NCI-H446 treated with DMSO at 0.1 percent for 48 hours (cell line): ENCODE measurements at regions not wholly inside any gene's neighbourhood (a gene's known extent, or its start where the extent isn't known, plus 50 kb on each side); places are given as distances from the start of the nearest gene placed in this dataset.

ENCODE experiments used
- DNase-seq: peaks from one replicate; lab custom pipeline; 2025; lab: John Stamatoyannopoulos, UW

- no peak for DNase-seq
Observed at GRCh38 chr9:135009051-135009560, 78.4 kb upstream of the OLFM1 start.

- DNase-seq = no peak
Observed at GRCh38 chr9:135009794-135010585, 77.5 kb upstream of the OLFM1 start.

- no peak for DNase-seq
Observed at GRCh38 chr9:135010586-135010860, 76.9 kb upstream of the OLFM1 start.

GRCh38 chr9:135010921-135011320, 76.5 kb upstream of the OLFM1 start:
- DNase-seq = no peak

GRCh38 chr9:135012166-135012565, 75.3 kb upstream of the OLFM1 start:
- DNase-seq = no peak

GRCh38 chr9:135014311-135015010, 73.0 kb upstream of the OLFM1 start:
- DNase-seq = no peak

- DNase-seq = no peak
Observed at GRCh38 chr9:135015096-135015495, 72.4 kb upstream of the OLFM1 start.

- no peak for DNase-seq
Observed at GRCh38 chr9:135015565-135015964, 71.9 kb upstream of the OLFM1 start.

GRCh38 chr9:135016037-135016640, 71.3 kb upstream of the OLFM1 start:
- no peak for DNase-seq

GRCh38 chr9:135016876-135017275, 70.6 kb upstream of the OLFM1 start:
- no peak for DNase-seq

- DNase-seq = no peak
Observed at GRCh38 chr9:135017899-135018298, 69.6 kb upstream of the OLFM1 start.

- DNase-seq = no peak
Observed at GRCh38 chr9:135018306-135018915, 69.1 kb upstream of the OLFM1 start.

- DNase-seq = no peak
Observed at GRCh38 chr9:135019224-135019623, 68.2 kb upstream of the OLFM1 start.

GRCh38 chr9:135020481-135021392, 66.7 kb upstream of the OLFM1 start:
- no peak for DNase-seq

- no peak for DNase-seq
Observed at GRCh38 chr9:135021393-135021789, 66.1 kb upstream of the OLFM1 start.

- no peak for DNase-seq
Observed at GRCh38 chr9:135022191-135022870, 65.1 kb upstream of the OLFM1 start.

GRCh38 chr9:135023088-135023785, 64.2 kb upstream of the OLFM1 start:
- DNase-seq = peak; percentile 16

GRCh38 chr9:135023786-135024405, 63.6 kb upstream of the OLFM1 start:
- DNase-seq = no peak

GRCh38 chr9:135029463-135029862, 58.0 kb upstream of the OLFM1 start:
- DNase-seq = no peak
